ENCODE measurements at regions not wholly inside any gene's neighbourhood (a gene's known extent, or its start where the extent isn't known, plus 50 kb on each side); places are given as distances from the start of the nearest gene placed in this dataset.

GRCh38 chr21:43363506-43364260 is 63.2 kb downstream of the SIK1 start:
- TF ChIP-seq CTCF (conservative IDR thresholded peaks at IDR 0.05; ENCODE audit: low read length) (no peak), EZH2phosphoT487 (IDR thresholded peaks at IDR 0.05; ENCODE audit: borderline replicate concordance, low read depth, low read length) (no peak)
